SIG-M5 treated with dmso at 0.1 percent for 504 hours (cell line): ENCODE measurements at regions not wholly inside any gene's neighbourhood (a gene's known extent, or its start where the extent isn't known, plus 50 kb on each side); places are given as distances from the start of the nearest gene placed in this dataset.

Experiments
- DNase-seq: peaks from one replicate; lab custom pipeline; 2025; ENCODE audit not compliant: unreplicated experiment; lab: John Stamatoyannopoulos, UW

DNA sequence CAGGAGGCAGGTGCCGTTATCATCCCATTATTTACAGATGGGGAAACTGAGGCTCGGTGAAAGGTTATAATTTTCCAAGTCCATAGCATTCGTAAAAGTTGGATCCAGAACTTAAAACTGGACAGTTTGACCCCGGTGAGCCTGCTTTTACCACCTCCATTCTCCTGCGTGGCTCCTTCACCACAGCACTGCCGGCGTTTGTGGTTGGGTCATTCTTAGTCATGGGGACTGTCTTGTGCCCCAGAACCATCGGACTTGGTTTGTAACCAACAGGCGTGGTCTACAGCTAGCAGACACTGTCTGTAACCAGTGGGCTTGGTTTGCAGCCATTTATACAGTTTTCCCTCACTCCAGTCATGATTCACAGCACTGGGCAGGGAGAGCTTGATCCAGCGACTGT lies 511.3 kb downstream of the NPHP4 start:
- no peak for DNase-seq

DNA sequence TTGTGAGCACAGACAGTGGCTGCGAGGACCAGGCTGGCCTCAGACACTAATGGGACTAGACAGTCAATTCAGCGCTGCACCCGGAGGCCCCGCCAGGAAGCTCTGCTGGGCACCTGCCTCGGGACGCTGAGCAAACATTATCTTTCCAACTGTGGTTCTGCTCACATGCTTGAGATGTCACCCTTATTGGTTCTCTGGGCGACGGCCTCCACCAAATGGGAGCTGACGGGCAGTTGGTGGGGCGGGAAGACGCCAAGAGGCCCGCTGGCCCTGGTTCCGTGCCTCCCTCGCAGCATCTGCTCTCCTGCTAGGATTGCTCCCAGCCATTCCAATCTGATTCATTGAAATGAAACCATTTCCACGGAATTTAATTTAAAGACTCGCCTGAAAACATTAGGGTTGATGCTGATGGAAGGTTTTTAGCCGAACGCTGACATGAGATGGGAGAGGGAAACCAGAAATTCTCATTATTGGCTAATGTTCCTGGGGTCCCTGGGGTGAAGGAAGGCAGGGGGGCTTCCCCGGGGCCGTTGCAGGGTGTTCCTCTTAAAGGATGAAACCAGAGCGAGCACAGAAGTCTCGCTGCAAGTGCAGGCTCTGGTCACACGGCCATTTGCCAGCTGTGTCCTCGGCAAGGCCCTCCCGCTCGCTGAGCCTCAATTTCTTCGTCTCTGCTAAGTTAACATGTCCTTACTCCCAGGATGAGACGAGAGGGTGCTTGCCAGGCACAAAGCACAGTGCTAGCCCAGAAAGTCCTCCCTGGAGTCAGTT lies 512.2 kb downstream of the NPHP4 start:
- no peak for DNase-seq

DNA sequence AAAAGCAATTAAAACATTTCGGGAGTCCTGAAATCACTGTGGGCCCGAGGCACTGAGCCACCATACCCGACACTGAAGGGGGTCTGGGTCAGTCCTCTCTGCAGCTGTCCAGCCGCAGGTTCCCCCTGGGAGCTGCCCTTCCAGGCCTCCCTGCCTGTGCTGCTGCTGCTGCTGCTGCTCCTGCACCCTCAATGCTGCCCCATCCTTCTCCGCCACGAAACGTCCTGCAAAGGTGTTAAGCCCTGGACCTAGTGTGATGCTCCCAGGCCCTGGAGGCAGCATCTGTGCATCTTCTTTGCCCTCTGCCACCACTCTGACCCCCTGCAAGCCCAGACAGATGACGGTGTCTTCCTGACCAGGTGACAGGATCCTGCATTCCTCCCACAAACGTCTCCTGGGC lies 513.3 kb downstream of the NPHP4 start:
- DNase-seq = no peak

DNA sequence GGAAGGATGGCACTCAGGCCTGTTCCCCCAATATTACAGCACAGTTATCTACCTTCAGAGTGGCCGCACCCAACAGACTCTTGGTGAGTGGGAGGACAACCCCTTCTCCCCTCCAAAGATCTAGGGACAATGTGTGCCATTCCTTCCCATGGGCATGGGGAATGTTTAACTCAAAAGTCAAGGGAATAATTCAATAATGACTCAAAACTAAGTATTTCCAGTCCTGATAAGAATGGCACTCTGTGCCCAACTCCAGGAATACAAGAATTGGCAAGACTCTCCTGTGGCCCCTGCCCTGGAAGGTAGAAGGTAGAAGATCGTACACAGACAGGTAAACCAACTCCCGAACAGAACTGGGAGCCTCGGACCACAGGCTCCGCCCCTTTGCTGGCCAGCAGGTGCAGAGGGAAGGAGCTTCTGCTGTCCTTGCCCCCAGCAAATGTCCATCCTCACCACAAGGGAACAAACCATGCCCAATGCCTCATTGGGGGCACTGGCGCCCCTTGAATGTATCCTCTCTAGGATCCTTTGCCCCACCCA lies 514.0 kb downstream of the NPHP4 start:
- no peak for DNase-seq

DNA sequence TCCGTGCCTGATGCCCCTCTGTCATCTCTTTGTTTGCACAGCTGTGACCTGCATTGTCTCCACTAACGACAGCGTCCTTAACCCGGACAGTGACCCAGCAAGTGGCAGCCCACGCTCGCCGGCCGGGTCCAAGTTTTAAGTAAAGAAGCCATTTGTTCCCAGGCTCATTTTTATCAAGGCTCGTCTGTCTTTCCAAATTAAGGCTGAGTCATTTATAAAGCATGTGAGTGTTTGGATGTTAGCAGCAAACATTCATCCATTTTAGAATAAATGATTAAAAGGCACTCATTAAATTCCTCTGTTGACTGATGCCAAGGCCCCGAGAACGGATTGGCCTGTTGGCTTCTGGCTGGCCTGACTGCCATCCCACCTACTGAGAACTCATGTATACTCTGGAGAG lies 514.5 kb downstream of the NPHP4 start:
- no peak for DNase-seq

DNA sequence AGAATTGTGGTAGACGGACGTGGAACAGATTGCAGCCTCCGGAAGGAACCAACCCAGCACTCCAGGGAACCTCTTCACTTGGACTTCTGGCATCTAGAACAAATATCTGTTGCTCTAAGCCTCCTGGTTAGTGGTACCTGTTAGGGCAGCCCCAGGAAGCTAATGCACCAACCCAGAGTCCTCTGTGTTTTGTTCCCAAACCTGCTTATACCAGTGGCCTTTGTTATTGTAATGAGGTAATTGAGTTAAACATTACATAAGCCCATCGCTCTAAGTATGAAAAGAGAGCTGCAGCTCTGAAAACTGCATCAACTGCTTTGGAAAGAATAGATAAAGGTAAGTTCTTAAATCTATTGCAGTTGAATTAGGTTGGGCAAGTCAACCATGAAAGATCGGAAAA lies 516.7 kb downstream of the NPHP4 start:
- DNase-seq = no peak

DNA sequence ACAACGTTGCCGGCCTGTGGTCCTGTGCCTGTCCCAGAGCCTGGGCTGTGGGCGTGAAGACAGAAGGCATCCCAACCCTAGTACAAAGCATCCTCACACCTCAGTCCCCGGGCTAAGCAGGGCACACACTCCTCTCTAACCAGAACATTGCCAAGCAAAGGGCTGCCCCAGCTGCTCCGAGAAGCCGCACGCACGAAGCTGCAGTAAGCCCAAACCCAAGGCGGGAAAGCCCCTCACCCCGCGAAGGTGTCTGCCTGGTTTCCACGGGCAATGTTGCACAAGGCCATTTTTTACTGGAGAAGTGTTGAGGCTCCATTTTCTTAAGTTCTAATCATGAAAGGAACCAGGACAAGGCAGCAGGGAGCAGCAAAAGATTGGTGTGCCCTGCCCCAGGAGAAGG lies 519.0 kb downstream of the NPHP4 start:
- DNase-seq = no peak

DNA sequence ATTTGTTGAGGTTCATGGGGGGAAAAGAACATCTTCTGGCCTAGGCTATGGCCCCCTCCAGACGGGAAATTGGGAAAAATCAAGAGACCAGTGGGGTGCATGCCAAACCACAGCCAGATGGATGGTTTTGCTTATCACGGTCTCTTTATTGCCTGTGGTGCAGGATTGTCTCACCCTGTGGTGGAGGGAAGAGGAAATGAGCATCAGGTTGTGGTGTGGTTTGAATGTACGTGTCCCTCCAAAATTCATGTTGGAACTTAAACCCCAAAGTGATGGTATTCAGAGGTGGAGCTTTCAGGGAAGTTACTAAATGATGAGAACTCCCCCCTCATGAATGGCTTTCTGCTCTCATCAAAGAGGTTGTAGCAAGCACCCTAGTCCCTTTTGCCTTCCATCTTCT lies 525.7 kb downstream of the NPHP4 start:
- DNase-seq = no peak

DNA sequence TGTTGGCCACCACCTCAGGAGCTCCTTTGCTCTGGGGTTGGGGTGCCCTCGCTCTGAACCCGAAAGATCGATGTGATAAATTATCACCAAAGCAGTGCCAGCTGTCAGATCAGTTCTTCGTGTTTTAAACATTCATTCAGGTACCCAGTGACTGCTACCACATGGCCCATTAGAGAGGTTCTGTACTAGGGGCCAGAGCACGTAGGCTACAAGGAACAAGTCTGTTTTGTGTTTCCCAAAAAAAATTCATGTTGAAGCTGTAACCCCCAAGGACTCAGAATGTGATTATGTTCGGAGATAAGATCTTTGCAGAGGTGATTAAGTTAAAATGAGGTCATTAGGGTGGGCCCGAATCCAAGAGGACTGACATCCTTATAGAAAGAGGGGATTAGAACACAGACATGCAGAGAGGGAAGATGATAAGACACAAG lies 526.9 kb downstream of the NPHP4 start:
- DNase-seq = no peak

DNA sequence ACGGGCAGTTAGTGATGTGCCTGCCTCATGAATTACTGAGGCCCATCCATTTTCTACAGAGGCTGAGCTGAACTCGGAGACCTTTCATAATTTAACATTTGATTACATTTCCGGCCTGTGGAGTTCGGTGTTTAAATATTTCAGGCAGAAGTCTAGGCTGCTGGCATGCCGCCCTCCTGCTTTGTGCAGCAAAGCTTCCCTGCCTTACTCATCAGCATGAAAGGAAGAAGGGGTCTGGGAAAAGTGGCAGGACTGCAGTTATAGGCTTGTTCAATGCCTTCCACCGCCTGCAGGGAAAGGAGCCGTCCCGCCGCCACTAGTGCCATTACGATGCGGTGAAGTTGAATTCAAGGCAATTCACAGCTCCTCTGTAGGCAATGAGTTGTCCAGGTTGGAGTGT lies 527.9 kb downstream of the NPHP4 start:
- DNase-seq = no peak

DNA sequence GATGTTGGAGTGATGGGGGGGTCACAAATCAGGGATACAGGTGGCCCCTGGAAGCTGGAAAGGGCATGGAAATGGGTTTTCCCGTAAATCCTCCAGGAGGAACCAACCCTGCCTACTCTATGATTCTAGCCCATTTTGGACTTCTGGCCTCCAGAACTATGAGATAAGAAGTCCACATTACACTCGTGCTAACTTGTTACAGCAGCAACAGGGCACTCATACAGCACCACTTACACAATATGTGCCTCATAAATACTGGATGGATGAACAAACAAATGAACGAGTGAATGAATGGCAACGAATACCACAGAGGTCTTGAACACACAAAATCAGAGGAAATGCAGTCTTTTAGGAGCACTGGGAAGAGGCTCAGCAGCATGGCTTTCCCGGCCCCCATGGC lies 531.3 kb downstream of the NPHP4 start:
- no peak for DNase-seq

DNA sequence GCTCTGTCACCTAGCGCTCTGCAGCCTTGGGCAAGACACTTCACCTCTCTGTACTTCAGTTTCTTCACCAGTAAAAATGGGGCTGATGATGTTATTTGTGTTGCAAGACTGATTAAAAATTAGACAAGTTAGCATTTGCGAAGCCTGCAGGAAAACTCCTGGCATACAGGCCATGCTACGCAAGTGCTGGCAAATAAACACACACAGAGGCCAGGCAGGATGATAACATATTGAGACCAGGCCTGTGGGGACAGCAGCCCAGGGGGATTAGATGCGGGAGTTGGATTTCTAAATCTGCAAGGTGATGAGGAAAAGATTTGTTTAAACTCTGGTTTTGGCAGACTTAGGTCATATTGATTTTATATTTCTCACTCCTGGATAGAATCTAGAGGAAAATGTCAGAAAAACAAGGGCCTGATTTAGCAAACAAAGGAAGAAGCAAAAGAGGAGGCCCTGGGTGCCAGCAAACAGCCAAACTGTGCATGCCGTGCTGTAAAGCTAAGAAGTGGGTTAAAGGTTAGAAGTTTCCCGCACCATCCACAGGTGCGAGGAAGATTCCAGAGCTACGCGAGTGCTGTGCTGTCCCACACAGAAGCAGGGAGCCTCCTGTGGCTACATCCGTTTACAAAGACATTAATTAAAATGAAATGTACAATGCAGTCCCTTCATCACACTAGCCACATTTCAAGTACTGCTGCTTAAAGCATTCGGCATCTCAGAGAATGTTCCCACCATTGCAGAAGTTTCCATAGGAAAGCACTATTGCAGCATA lies 532.2 kb downstream of the NPHP4 start:
- DNase-seq = no peak

DNA sequence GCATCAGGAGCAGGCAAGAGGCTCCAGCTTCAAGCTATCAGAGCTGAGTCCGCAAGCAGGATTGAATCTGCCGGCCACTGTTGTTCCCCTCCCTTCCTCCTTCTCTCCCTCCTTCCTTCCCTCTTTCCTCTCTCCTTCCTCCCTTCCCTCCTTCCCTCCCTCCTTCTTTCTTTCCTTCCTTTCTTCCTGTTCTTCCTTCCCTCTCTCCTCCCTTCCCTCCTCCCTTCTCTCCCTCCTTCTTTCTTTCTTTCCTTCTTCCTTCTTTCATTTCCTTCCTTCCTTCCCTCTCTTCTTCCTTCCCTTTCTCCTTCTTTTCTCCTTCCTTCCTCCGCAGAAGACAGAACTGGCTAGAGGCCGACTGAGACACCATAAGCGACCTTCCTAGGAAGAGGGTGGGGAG lies 534.0 kb downstream of the NPHP4 start:
- DNase-seq = no peak

DNA sequence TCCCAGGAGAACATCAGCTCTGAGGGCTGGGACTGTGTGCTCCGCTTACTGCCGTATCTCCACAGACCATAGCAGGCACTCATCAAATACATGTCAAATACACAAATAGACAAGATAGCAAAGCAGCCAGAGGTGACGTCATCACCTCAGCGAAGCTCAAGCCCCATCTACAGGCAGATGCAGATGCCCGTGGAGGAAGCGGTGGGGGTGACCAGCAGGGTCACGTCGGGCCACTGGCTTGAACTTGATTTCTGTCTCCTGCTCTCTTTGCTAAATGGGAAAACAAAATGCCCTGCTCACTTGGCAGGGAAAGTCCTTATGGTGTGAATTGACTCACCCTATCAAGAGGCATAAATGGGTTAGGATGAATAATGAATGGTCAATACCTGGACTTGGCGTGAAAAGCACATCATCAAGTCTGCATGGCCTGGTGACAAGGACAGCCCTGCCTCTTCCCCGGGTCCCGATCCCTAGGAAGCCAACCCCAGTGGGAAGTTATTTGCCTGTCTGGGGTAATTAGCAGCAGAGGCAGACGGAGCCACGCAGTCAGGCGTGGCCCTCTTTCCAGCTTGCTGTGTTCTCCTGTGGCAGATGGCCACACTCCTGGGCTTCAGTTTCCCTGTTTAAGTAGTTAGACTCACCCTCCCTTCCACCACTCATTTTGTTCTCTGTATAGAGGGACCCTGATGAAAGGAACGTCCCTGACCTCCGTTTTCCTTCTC lies 536.0 kb downstream of the NPHP4 start:
- DNase-seq = no peak

DNA sequence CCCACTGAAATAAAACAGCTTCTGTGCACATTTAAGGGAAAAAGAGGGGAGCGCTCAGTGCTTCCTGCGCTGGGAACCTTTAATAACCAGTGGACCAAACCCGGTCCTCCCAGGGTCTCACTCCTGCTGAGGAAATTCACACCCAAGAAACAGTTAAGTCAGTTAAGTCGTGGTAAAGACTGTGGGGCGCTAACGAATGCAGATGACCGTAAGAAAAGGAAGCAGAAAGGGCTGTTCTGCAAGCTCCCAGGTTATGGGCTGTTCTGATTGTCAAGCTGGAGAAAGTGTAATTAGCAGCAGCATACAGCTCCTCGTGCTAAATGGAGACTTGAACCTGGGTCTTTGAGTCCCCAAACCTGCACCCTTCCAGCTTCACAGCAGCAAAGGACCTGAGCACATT lies 536.6 kb downstream of the NPHP4 start:
- no peak for DNase-seq

DNA sequence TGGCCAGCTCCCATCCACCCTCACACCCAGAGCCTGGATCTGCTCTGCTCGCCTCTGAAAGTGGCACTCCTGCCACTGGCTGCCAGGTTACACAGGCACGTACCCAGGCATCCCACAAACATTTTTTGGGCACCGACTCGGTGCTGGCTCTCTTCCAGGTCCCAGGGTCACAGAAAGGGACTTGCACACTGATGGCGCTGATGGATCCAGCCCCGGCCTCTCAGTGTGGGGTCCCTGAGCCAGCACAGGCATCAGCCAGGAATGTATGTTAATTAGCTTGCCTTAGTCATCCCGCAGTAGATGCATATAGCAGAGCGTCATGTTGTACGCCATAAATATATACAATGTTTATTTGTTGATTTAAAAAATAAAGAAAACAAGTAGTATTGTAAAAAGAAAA lies 537.2 kb downstream of the NPHP4 start:
- DNase-seq = no peak

DNA sequence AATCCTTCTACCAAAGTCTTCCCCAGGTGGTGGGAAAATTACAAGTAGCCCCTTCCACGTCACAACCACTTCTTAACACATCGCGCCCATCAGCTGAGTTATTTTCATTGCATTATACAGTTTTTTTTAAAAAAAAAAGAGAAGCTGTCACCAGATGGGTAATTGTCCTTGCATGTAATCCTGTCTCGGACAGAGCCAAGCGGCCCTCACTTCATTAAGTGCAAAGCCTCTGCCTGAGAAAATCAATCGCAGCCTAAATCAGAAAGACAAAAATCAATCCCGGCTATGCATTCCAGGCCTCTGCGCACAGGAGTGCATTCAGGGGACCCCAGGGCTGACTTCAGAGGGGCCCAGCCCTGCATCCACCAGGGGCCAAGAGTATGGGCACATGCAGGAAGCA lies 538.9 kb downstream of the NPHP4 start:
- no peak for DNase-seq

DNA sequence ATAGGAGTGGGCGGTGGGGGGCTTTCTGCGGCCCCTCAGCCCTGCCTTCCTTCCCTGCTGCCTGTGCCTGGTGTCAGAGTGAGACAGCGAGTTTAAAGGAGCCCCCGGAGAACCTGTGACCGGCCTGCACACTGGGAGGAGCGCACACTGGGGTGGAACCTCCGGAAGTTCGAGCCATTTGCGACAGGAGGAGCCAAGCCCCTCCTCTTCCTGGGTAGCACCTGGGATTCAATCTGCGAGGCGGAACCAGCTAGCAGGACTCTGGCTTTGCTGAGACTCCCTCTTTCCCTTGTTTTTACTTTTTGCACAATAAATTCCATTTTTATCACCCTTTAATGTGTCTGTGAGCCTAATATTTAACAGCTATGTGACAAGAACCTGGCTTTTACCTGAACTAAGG lies 540.6 kb downstream of the NPHP4 start:
- DNase-seq = no peak

DNA sequence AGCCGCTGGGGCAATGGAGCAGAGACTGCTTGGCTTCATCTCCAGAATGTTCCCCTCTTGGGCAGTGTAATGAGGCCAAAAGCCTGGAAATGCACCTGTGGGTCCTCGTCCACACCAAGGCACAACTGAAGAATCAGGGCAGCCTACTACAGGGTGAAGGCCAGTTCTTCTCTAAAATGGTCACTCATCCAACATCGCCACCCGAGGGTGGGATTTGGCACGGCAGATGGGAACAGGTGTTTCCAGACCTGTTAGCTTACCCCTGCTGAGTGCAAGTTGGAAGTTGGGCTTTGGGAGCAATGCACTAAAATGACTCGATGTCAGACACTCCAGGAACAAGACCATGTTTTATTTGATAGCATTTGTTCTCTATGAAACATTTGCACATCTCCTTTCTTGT lies 543.7 kb downstream of the NPHP4 start:
- no peak for DNase-seq

DNA sequence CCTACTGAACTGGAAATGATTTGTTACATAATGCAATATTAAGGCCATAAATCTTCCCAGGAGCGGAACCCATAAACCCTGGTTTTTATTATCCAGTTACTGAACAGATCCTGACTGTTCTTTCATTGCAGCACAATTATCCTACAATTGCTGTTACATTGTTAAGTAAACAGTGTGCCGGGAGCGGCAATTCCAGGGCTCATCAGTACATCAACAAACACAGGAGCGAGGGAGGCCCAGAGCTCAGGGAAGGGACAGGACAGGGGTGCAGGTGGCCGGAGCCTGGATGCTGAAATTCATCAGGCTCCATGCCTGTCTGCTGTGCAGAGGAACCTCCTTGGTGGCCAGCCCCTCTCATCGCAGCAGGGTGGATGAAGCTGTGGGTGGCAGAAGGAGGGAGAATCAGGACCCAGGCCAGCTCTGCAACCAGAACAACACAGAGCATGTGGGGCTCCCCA lies 544.7 kb downstream of the NPHP4 start:
- no peak for DNase-seq

DNA sequence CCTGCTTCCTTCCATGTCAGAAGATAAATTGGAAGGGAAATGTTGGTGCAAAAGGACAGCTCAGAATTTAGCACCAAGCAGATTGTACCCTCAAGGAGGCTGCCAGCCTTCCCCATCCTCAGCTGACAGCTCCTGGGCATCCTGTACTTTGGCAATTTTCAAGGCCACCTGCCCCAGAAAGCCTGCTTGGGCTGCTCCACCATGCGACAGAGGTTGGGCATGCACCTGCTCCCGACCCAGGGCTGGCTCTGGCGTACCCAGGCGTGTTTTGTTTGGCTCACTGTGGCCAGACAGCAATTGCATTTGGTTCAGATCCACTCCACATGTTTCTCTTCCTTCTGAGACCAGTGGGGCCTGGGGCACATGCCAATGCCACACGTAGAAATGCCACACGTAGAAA lies 547.8 kb downstream of the NPHP4 start:
- DNase-seq = no peak

DNA sequence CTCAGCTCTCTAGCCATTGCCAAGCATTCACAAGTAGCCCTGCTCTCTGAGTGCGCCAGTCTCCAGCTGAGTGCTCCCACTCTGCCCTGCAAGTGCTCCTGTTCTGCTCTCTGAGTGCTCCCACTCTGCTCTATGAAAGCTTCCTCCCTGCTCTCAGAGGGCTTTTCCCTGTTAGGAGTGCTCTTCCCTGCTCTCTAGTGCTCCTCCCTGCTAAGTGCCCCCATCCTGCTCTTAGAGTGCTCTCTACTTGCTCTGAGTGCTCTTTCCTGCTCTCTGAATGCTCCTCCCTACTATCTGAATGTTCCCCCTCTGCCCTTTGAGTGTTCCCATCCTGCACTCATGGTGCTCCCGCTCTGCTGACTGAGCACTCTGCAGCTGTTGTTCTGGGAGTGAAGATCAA lies 555.4 kb downstream of the NPHP4 start:
- DNase-seq = no peak
